Small intestine (tissue), 7 donors: ENCODE measurements at regions not wholly inside any gene's neighbourhood (a gene's known extent, or its start where the extent isn't known, plus 50 kb on each side); places are given as distances from the start of the nearest gene placed in this dataset.

ENCODE experiments used
- DNase-seq, 2 donors: peaks; one replicate each; pipeline versions ENCODE4 v3.0.0 to v3.0.0-alpha.2; 2013
- FAIRE-seq: peaks from 2 replicates; lab custom pipeline; 2012; peaks lifted over from hg19 to GRCh38; lab: Jason Lieb, UNC
- H3K27ac ChIP-seq, 3 donors: one replicate each; pipeline ENCODE4 v1.5.1; 2013; ENCODE audit warnings: low read length in 2 of 3, mild to moderate bottlenecking in 2 of 3, control low read depth in 1 of 3, inconsistent platforms in 1 of 3, low read depth in 1 of 3, moderate library complexity in 1 of 3
- H3K27me3 ChIP-seq, 3 donors: one replicate each; pipeline ENCODE4 v1.6.1; 2013; ENCODE audit warnings: low read length in 3 of 3, inconsistent platforms in 1 of 3; ENCODE audit not compliant: control insufficient read depth in 3 of 3, insufficient read depth in 3 of 3
- H3K36me3 ChIP-seq, 3 donors: one replicate each; pipeline ENCODE4 v1.6.1; 2013; ENCODE audit warnings: low read length in 3 of 3, inconsistent platforms in 1 of 3, low read depth in 1 of 3, mild to moderate bottlenecking in 1 of 3, moderate library complexity in 1 of 3; ENCODE audit not compliant: control insufficient read depth in 3 of 3, insufficient read depth in 2 of 3
- H3K4me1 ChIP-seq, 3 donors: one replicate each; pipeline ENCODE4 v1.6.1; 2013; ENCODE audit warnings: low read length in 2 of 3, inconsistent platforms in 1 of 3, low read depth in 1 of 3, mild to moderate bottlenecking in 1 of 3, moderate library complexity in 1 of 3; ENCODE audit not compliant: control insufficient read depth in 3 of 3, insufficient read depth in 2 of 3
- H3K4me3 ChIP-seq, 3 donors: one replicate each; pipeline ENCODE4 v1.5.1; 2013; ENCODE audit warnings: low read length in 3 of 3, control low read depth in 1 of 3, inconsistent platforms in 1 of 3, low read depth in 1 of 3, mild to moderate bottlenecking in 1 of 3, moderate library complexity in 1 of 3
- H3K9me3 ChIP-seq, 2 donors: one replicate each; pipeline ENCODE4 v1.6.1; 2013; ENCODE audit warnings: low read depth in 1 of 2, low read length in 1 of 2; ENCODE audit not compliant: control insufficient read depth in 2 of 2, insufficient read depth in 1 of 2
- WGBS, 3 donors: extraction: QIAGEN DNeasy Blood & Tissue Kit; methylation state at CpG; one replicate each; pipeline ENCODE4 v1.1.7; 2013; 5-methylcytosine and 5-hydroxymethylcytosine counted together
- donor health status: healthy with polysubstance abuse.
- donor health status: control.
- donor health status: control.
- donor health status: Bipolar disorder and iron deficiency.
- donor health status: healthy.

GRCh38 chr17:55859301-55859795 lies 108.5 kb downstream of the PCTP start:
- FAIRE-seq (no peak), DNase-seq (no peak)
- H3K9me3 ChIP-seq, result no peaks in the 10 kb centered on the region
- no peaks in the 10 kb centered on the region for H3K27me3 ChIP-seq
- H3K4me1 ChIP-seq, result no peaks in the 10 kb centered on the region
- H3K36me3 ChIP-seq, result no peaks in the 10 kb centered on the region
- H3K4me3 ChIP-seq, result no peak overlapping the region
- 78 to 90% (median 79%) methylated on average over 2 of the region's 2 CpGs for WGBS, 3 donors
- H3K27ac ChIP-seq, result no peak overlapping the region

- Histone ChIP-seq H3K4me1 (no peaks in the 10 kb centered on the region), H3K9me3 (no peaks in the 10 kb centered on the region), H3K36me3 (no peaks in the 10 kb centered on the region), H3K27ac (no peak overlapping the region), H3K4me3 (no peak overlapping the region), H3K27me3 (no peaks in the 10 kb centered on the region)
- no peak for FAIRE-seq
- DNase-seq, result no peak
Measured at GRCh38 chr17:55865072-55865762, 114.4 kb downstream of the PCTP start.

GRCh38 chr17:55870044-55870443 lies 119.2 kb downstream of the PCTP start:
- Histone ChIP-seq H3K27me3 (no peaks in the 10 kb centered on the region), H3K27ac (no peak overlapping the region), H3K36me3 (no peaks in the 10 kb centered on the region), H3K4me3 (no peak overlapping the region), H3K4me1 (no peaks in the 10 kb centered on the region), H3K9me3 (no peaks in the 10 kb centered on the region)
- DNase-seq (no peak), FAIRE-seq (no peak)

DNA sequence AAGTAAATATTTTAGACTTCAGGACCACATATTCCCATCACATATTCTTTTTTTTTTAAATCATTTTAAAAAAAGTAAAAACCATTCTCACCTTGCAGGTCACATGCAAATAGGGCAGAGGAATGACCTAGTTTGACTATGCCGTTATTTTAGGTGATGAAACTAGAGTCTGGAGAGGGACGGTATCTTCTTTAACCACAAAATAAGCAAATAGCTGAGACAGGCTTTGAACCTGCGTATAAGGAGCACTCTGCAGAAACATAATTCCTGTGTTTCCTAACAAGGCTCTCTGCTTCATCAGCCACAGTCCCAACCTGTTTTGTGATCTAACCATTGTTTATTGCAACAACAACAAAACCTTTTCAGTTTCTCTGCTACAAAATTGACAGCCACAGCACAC lies 121.5 kb downstream of the PCTP start:
- DNase-seq (no peak), FAIRE-seq (no peak)
- Histone ChIP-seq H3K27ac (no peak overlapping the region), H3K27me3 (no peaks in the 10 kb centered on the region), H3K36me3 (no peaks in the 10 kb centered on the region), H3K9me3 (no peaks in the 10 kb centered on the region), H3K4me1 (no peaks in the 10 kb centered on the region), H3K4me3 (no peak overlapping the region)
- 78 to 82% (median 80%) methylated on average over 3 of the region's 3 CpGs for WGBS, 3 donors

- WGBS, 3 donors, result 51 to 59% (median 53%) methylated on average over 4 of the region's 4 CpGs
Measured at GRCh38 chr17:55873017-55873758, 122.3 kb downstream of the PCTP start.

DNA sequence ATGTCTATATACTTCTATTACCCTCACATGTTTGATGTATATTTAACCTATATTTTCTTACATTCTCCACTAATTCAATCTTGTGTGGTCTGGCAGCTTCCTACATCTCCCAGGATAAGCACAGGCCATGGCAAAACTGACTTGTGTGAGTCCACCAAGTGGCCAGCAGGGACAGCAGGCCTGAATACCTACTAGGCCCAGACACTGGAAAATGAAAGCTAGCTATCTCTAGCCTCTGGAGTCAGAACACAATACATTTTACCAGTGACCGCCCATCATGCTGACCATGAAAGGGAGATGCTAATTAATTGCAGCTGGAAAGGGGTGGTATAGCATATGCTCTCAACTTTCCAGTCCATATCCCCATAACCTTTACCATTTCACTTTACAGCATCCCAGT lies 132.3 kb downstream of the PCTP start:
- H3K4me3 ChIP-seq, result no peak overlapping the region
- WGBS, 3 donors, result 88 to 100% (median 91%) methylated on average over 1 of the region's 1 CpG
- H3K27ac ChIP-seq, result no peak overlapping the region
- H3K9me3 ChIP-seq, result no peaks in the 10 kb centered on the region
- no peaks in the 10 kb centered on the region for H3K4me1 ChIP-seq
- FAIRE-seq, result no peak
- no peaks in the 10 kb centered on the region for H3K27me3 ChIP-seq
- no peaks in the 10 kb centered on the region for H3K36me3 ChIP-seq
- DNase-seq, result no peak

More at GRCh38 chr17:55873017-55873758, 122.3 kb downstream of the PCTP start:
- Histone ChIP-seq H3K4me3 (no peak overlapping the region), H3K27ac (no peak overlapping the region), H3K27me3 (no peaks in the 10 kb centered on the region), H3K9me3 (no peaks in the 10 kb centered on the region), H3K36me3 (no peaks in the 10 kb centered on the region), H3K4me1 (no peaks in the 10 kb centered on the region)
- FAIRE-seq (no peak), DNase-seq (no peak)

GRCh38 chr17:55887531-55887930 lies 136.7 kb downstream of the PCTP start:
- no peaks in the 10 kb centered on the region for H3K27me3 ChIP-seq
- no peak overlapping the region for H3K4me3 ChIP-seq
- DNase-seq (no peak), FAIRE-seq (no peak)
- no peaks in the 10 kb centered on the region for H3K36me3 ChIP-seq
- H3K4me1 ChIP-seq, result no peaks in the 10 kb centered on the region
- 45 to 69% (median 49%) methylated on average over 3 of the region's 3 CpGs for WGBS, 3 donors
- H3K9me3 ChIP-seq, result no peaks in the 10 kb centered on the region
- no peak overlapping the region for H3K27ac ChIP-seq

DNA sequence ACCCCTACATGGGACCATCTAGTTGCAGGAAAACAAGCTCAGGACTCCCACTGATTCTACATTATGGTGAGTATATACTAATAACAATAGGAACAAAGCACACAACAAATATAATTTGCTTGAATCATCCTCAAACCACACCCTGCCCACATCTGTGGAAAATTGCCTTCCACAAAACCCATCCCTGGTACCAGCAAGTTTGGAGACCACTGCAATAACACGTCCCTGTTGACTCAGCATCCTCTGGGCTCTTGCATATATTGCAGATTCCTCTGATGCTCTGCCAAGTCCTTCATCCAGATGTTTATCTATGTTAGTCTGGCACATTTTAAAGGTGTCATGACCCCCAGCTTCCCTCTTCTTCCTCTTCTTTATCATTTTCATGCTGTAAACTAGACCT lies 138.4 kb downstream of the PCTP start:
- no peaks in the 10 kb centered on the region for H3K4me1 ChIP-seq
- no peak for DNase-seq
- no peaks in the 10 kb centered on the region for H3K9me3 ChIP-seq
- WGBS, 3 donors, result 54 to 60% (median 55%) methylated on average over 1 of the region's 1 CpG
- no peaks in the 10 kb centered on the region for H3K36me3 ChIP-seq
- FAIRE-seq, result no peak
- no peak overlapping the region for H3K27ac ChIP-seq
- no peak overlapping the region for H3K4me3 ChIP-seq
- H3K27me3 ChIP-seq, result no peaks in the 10 kb centered on the region
